PC-9 (cell line): ENCODE measurements at regions not wholly inside any gene's neighbourhood (a gene's known extent, or its start where the extent isn't known, plus 50 kb on each side); places are given as distances from the start of the nearest gene placed in this dataset.

Experiments
- BruUV-seq: library from RNA; stranded (reverse); fragments of 400-500 nt; replicated peaks from 2 replicates; lab custom pipeline; 2021; lab: Mats Ljungman, UMichigan
- CTCF ChIA-PET: fragments of 300-600 bp; sonication (Branson Sonifier 250); formaldehyde crosslinking; loops from one replicate; lab custom pipeline; 2022; ENCODE audit warnings: antibody characterized with exemption; lab: Charles Lee
- POLR2A ChIA-PET: fragments of 300-600 bp; sonication (Branson Sonifier 250); formaldehyde crosslinking; loops from one replicate; lab custom pipeline; 2022; ENCODE audit warnings: antibody characterized with exemption; ENCODE audit not compliant: unreplicated experiment; lab: Charles Lee
- DNase-seq, 2 experiments: peaks; one replicate each; pipeline versions ENCODE4 v3.0.0 to v3.0.0-alpha.2; 2015 to 2022; ENCODE audit warnings: mixed read lengths in 1 of 2
- H2AFZ ChIP-seq: fragments of 200-600 bp; sonication (generic); 2 replicates; pipeline ENCODE4 v1.8.1; 2017; ENCODE audit warnings: antibody characterized with exemption
- H3F3A ChIP-seq: fragments of 200-600 bp; sonication (generic); 2 replicates; pipeline ENCODE4 v1.8.1; 2017; ENCODE audit warnings: antibody characterized with exemption, mild to moderate bottlenecking, low read depth; ENCODE audit not compliant: insufficient read depth
- H3K27ac ChIP-seq: fragments of 200-600 bp; sonication (generic); 2 replicates; pipeline ENCODE4 v1.6.1; 2016; ENCODE audit warnings: mixed run types
- H3K27me3 ChIP-seq: fragments of 200-600 bp; sonication (generic); 2 replicates; pipeline ENCODE4 v1.6.1; 2016; ENCODE audit warnings: low read depth, mixed run types; ENCODE audit not compliant: insufficient read depth
- H3K36me3 ChIP-seq: fragments of 200-600 bp; sonication (generic); 2 replicates; pipeline ENCODE4 v1.6.1; 2016; ENCODE audit warnings: low read depth, mixed run types
- H3K4me1 ChIP-seq: fragments of 200-600 bp; sonication (generic); replicated peaks from 2 replicates; pipeline ENCODE4 v1.6.1; 2016; ENCODE audit warnings: mixed run types; ENCODE audit not compliant: insufficient read depth
- H3K4me2 ChIP-seq: fragments of 200-600 bp; sonication (generic); 2 replicates; pipeline ENCODE4 v1.6.1; 2017; ENCODE audit warnings: mixed run types
- H3K4me3 ChIP-seq: fragments of 200-600 bp; sonication (generic); 2 replicates; pipeline ENCODE4 v1.6.1; 2016; ENCODE audit warnings: mixed run types
- H3K79me2 ChIP-seq: fragments of 200-600 bp; sonication (generic); 2 replicates; pipeline ENCODE4 v1.6.1; 2017; ENCODE audit warnings: low read depth, mixed run types
- H3K9me2 ChIP-seq: fragments of 200-600 bp; sonication (generic); 2 replicates; pipeline ENCODE4 v1.8.1; 2017; ENCODE audit warnings: mild to moderate bottlenecking; ENCODE audit not compliant: insufficient read depth
- H3K9me3 ChIP-seq: fragments of 200-600 bp; sonication (generic); 2 replicates; pipeline ENCODE4 v1.8.1; 2016; ENCODE audit warnings: low read depth; ENCODE audit not compliant: insufficient read depth
- H4K20me1 ChIP-seq: fragments of 200-600 bp; sonication (generic); 2 replicates; pipeline ENCODE4 v1.8.1; 2017; ENCODE audit not compliant: insufficient read depth
- EZH2 ChIP-seq: fragments of 200-600 bp; sonication (generic); IDR thresholded peaks from 2 replicates; pipeline ENCODE4 v1.8.0; 2017; ENCODE audit warnings: antibody characterized with exemption, low read depth
- intact Hi-C: fragments of 100-400 bp; cut with micrococcal nuclease; formaldehyde crosslinking; loops from one replicate; pipeline ENCODE4 v1.10.0; 2022; ENCODE audit not compliant: unreplicated experiment
- TF ChIP-seq, protein P1 (sequence below): fragments of 200-600 bp; sonication (generic); conservative IDR thresholded peaks from 2 replicates; pipeline ENCODE4 v1.6.1; 2017; ENCODE audit warnings: mixed run types, antibody characterized with exemption, mild to moderate bottlenecking, moderate library complexity

- H2AFZ ChIP-seq = no peak overlapping the region
- no peak overlapping the region for H3K4me2 ChIP-seq
- DNase-seq = no peak
- no peaks in the 10 kb centered on the region for H3K79me2 ChIP-seq
- ChIA-PET CTCF (no interaction called here), POLR2A (interaction anchor here (0.5 kb wide), 1 partner anchor 1731 kb away, joined by 4 read pairs; no protein-coding TSS in a partner anchor)
- no TSS peak for BruUV-seq
- H4K20me1 ChIP-seq = no peaks in the 10 kb centered on the region
- no peaks in the 10 kb centered on the region for H3K27me3 ChIP-seq
- no peak overlapping the region for H3K4me3 ChIP-seq
- H3K9me3 ChIP-seq = no peaks in the 10 kb centered on the region
- TF ChIP-seq EZH2 = no peak
- TF ChIP-seq, protein P1, sequence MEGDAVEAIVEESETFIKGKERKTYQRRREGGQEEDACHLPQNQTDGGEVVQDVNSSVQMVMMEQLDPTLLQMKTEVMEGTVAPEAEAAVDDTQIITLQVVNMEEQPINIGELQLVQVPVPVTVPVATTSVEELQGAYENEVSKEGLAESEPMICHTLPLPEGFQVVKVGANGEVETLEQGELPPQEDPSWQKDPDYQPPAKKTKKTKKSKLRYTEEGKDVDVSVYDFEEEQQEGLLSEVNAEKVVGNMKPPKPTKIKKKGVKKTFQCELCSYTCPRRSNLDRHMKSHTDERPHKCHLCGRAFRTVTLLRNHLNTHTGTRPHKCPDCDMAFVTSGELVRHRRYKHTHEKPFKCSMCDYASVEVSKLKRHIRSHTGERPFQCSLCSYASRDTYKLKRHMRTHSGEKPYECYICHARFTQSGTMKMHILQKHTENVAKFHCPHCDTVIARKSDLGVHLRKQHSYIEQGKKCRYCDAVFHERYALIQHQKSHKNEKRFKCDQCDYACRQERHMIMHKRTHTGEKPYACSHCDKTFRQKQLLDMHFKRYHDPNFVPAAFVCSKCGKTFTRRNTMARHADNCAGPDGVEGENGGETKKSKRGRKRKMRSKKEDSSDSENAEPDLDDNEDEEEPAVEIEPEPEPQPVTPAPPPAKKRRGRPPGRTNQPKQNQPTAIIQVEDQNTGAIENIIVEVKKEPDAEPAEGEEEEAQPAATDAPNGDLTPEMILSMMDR = no peak
- intact Hi-C loops = no loop called here
- H3K36me3 ChIP-seq = no peaks in the 10 kb centered on the region
- H3F3A ChIP-seq = no peaks in the 10 kb centered on the region
- no peaks in the 10 kb centered on the region for H3K9me2 ChIP-seq
- H3K27ac ChIP-seq = no peak overlapping the region
- H3K4me1 ChIP-seq = no peaks in the 10 kb centered on the region
Measured at GRCh38 chr10:18773180-18773579, 113.9 kb downstream of the ARL5B start.

GRCh38 chr10:18777258-18777657 is 118.0 kb downstream of the ARL5B start:
- Histone ChIP-seq H3K4me1 (no peaks in the 10 kb centered on the region), H3K4me3 (no peak overlapping the region), H3K79me2 (no peaks in the 10 kb centered on the region), H3K9me3 (no peaks in the 10 kb centered on the region), H4K20me1 (no peaks in the 10 kb centered on the region), H3K36me3 (no peaks in the 10 kb centered on the region), H3K4me2 (no peak overlapping the region), H2AFZ (no peak overlapping the region), H3K27ac (no peak overlapping the region), H3F3A (no peaks in the 10 kb centered on the region), H3K9me2 (no peaks in the 10 kb centered on the region), H3K27me3 (no peaks in the 10 kb centered on the region)
- no peak for DNase-seq
- intact Hi-C loops = no loop called here
- ChIA-PET CTCF (no interaction called here), POLR2A (no interaction called here)
- BruUV-seq = no TSS peak
- TF ChIP-seq, protein P1 = no peak
- TF ChIP-seq EZH2 = no peak

DNA sequence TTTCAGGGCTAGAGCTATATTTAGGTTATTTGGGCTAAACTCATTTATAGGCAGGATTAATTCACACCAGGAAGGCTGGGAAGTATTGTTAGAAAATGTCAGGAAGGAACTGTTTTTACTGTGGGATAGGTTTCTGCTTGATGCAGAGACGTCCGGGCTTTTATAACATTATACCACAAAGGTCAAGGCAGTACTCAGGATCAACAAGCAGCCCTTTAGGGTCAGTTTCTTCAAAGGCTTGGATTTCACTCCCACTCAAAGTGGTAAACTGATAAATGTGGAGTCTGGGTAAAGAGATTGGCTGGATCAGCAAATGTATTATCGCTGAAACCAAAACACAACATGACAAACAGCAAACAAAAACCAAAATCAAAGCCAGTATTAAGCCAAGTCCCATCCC is 127.2 kb downstream of the ARL5B start:
- no TSS peak for BruUV-seq
- no peak for DNase-seq
- Histone ChIP-seq H3K36me3 (no peaks in the 10 kb centered on the region), H3K27ac (no peak overlapping the region), H3K9me2 (no peaks in the 10 kb centered on the region), H3K4me1 (no peaks in the 10 kb centered on the region), H3F3A (no peaks in the 10 kb centered on the region), H3K27me3 (no peaks in the 10 kb centered on the region), H4K20me1 (no peaks in the 10 kb centered on the region), H2AFZ (no peak overlapping the region), H3K9me3 (no peaks in the 10 kb centered on the region), H3K4me2 (no peak overlapping the region), H3K79me2 (no peaks in the 10 kb centered on the region), H3K4me3 (no peak overlapping the region)
- CTCF ChIA-PET = no interaction called here
- POLR2A ChIA-PET = interaction anchor here (0.7 kb wide), 1 partner anchor 395 kb away, joined by 12 read pairs; no protein-coding TSS in a partner anchor
- intact Hi-C loops = no loop called here
- TF ChIP-seq, protein P1 = no peak
- TF ChIP-seq EZH2 = no peak
